22Rv1 (cell line): ENCODE measurements at regions not wholly inside any gene's neighbourhood (a gene's known extent, or its start where the extent isn't known, plus 50 kb on each side); places are given as distances from the start of the nearest gene placed in this dataset.
"Not testable (repeated sequence)": the region's sequence is repeated elsewhere in the genome, so short reads cannot be mapped to it uniquely, and the experiment has no call there.

ENCODE experiments used
- ZFX ChIP-seq: fragments of 450-650 bp; IDR thresholded peaks from 2 replicates; pipeline ENCODE4 v1.6.1; 2017; ENCODE audit warnings: antibody characterized with exemption, borderline replicate concordance
- TF ChIP-seq, protein P1 (sequence below): fragments of 450-650 bp; IDR thresholded peaks from 2 replicates; pipeline ENCODE4 v1.5.1; 2017; ENCODE audit warnings: mild to moderate bottlenecking

DNA sequence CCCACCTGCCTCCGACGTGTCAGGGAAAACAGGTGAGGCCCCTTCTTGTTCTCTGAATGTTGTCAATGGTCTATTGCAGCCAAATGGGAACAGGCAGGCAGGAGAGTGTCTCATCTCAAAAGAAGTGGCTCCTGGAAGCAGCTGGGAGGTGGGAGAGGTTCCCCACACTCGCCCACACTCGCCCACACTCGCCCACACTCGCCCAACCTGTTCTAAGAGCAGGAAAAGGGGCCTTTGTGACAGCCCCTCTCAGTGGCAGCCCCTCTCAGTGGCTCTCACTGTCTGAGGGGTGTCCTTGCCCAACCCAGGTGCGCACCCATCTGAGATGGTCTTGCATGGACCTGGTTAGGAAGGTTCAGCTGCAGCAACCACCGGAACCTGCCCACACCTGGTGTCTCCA, 162.2 kb downstream of the LMLN start:
- TF ChIP-seq, protein P1, sequence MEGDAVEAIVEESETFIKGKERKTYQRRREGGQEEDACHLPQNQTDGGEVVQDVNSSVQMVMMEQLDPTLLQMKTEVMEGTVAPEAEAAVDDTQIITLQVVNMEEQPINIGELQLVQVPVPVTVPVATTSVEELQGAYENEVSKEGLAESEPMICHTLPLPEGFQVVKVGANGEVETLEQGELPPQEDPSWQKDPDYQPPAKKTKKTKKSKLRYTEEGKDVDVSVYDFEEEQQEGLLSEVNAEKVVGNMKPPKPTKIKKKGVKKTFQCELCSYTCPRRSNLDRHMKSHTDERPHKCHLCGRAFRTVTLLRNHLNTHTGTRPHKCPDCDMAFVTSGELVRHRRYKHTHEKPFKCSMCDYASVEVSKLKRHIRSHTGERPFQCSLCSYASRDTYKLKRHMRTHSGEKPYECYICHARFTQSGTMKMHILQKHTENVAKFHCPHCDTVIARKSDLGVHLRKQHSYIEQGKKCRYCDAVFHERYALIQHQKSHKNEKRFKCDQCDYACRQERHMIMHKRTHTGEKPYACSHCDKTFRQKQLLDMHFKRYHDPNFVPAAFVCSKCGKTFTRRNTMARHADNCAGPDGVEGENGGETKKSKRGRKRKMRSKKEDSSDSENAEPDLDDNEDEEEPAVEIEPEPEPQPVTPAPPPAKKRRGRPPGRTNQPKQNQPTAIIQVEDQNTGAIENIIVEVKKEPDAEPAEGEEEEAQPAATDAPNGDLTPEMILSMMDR: not testable (repeated sequence)
- not testable (repeated sequence) for TF ChIP-seq ZFX
